Stimulated activated CD4-positive, alpha-beta T cell treated with anti-CD3 and anti-CD28 coated beads, Interleukin-15, amount 100 ng/mL, for 48 hours (primary cell): ENCODE measurements at regions not wholly inside any gene's neighbourhood (a gene's known extent, or its start where the extent isn't known, plus 50 kb on each side); places are given as distances from the start of the nearest gene placed in this dataset.

ENCODE experiments used
- DNase-seq, 2 donors: peaks; one replicate each; pipeline ENCODE4 v3.0.0-alpha.2; 2020; ENCODE audit warnings: low read depth in 2 of 2

DNA sequence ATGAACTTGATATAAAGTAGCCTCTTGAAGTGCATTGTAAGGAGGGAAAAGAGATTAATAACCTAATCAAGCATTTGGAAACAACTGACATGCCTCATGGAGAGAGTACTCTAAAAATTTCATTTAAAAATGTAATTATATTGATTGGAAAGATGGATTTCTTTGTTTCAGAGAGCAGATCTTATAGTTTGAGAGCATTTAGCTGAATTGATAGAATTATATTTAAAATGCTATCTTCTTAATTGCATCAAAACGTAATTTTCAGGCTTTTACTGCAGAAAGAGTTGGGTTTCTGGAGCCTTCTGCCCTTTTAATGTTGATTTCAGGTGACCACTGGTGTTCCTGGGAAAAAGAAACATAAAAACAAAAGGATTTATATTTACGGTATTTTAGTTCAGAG lies 130.6 kb downstream of the EDN3 start:
- DNase-seq = no peak

GRCh38 chr20:59434960-59435359 lies 134.5 kb downstream of the EDN3 start:
- DNase-seq = no peak

DNA sequence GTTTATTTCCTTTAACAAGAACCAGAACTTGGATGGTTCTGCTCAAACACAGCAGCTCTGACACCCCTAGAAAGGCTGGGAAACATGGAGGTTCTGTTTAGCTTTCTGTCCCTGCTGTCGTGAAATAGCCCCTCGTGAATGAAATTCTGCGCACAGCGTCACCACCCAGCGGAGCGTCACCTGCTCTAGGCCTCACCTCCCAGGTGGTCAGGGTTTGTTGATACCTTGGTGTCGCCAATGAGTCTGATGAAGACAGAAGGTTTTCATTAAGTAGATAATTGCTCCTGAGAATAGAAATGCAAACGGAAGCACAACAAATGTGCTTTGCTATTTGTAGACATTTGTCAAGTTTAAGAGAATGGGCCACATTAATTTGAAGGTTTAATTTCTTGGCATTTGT lies 135.1 kb downstream of the EDN3 start:
- no peak for DNase-seq

DNA sequence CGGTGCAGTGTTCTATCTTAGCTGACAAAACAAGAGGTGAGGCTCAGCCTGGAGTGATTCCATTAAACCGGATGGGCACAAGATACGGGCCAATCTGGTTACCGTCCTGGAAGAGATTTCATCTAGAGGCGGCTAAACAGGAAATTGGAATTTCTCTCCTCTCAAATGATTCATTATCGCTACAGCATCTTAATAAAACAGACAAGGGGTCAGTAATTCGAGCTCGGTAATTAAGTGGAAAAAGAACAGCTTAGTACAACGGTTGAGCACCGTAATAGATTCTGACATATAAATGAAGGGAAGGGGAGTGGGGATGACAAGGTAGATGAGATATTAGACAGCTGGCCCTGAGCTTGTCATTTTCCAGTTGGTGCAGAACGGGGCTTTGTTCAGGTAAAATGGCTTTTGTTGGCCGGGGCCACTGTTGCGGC lies 137.2 kb downstream of the EDN3 start:
- DNase-seq = no peak

DNA sequence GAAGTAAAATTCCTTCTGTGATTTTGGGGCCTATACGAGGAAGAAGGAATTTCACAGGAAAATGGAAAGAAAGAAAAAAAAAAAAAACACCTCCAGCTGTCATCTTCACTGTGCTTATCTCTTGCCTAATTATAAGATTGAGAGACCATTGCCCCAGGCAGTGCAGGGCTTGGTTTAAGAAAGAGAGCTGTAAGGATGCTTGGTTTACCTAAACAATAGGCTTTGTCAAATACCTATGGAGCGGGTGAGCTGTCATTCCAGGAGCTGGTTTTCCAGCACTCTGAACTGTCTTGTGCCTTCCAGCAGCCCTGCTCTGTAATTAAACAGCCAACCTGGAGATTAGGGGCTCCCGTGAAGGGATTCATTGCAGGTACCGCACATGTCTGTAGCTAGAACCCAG lies 137.8 kb downstream of the EDN3 start:
- DNase-seq = no peak

GRCh38 chr20:59439243-59439642 lies 138.8 kb downstream of the EDN3 start:
- no peak for DNase-seq

DNA sequence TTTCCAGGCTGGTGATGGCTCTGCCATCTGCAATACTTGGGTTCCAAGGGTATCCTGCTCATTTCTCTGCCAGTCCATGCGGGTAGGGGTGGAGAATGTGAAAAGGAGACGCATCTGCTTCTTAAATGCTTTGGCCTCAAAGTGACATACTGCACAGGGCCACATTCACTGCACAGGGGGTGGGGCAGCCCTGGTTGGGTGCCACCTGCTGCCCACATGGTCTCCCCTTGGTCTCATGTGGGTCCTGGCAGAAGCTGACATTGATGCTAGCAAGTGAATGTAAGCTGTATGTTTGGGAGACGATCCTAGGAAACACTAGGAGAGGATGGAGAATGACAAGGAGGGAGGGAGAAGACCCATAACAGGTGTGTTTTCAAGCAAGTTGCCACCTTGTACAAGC lies 140.9 kb downstream of the EDN3 start:
- no peak for DNase-seq

GRCh38 chr20:59441860-59442810 lies 141.7 kb downstream of the EDN3 start:
- no peak for DNase-seq

DNA sequence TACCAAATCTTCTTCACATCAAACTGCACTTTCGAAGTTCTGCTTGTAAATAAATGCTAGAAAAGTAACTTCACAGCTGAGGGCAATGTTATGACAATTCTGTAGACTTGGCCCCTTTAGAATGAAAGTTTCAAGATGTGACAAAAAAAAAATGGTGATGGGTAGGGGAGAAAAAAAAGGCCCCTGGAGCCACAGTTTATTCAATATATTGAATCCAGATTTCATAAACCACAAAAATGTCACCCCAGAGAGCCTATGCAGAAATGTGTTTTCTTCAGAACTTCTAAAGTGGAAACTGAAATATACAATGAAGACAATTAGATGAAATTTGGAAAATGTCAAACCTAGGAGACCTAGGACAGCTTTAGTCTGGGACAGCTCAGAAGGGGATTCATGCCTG lies 143.1 kb downstream of the EDN3 start:
- no peak for DNase-seq

- DNase-seq = no peak
Observed at GRCh38 chr20:59446376-59446775, 146.0 kb downstream of the EDN3 start.

DNA sequence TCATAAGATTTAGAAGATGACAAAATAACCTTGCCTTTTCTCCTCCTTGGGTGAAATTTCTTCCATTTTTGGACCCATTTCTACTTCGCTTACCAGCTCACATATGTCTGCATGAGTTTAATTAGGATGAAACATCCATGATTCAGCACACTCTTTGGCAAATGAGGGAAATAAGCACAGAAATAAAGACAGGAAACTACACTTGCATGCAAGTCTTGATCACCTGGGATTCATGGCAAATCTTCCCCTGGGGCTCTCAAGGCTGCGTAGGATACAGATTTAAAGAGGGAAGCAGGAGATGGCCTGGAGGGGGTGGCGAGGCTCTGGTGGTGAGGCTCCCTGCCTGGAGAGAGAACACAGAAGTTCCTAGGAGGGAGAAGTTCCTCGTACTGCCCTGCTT lies 147.8 kb downstream of the EDN3 start:
- no peak for DNase-seq

DNA sequence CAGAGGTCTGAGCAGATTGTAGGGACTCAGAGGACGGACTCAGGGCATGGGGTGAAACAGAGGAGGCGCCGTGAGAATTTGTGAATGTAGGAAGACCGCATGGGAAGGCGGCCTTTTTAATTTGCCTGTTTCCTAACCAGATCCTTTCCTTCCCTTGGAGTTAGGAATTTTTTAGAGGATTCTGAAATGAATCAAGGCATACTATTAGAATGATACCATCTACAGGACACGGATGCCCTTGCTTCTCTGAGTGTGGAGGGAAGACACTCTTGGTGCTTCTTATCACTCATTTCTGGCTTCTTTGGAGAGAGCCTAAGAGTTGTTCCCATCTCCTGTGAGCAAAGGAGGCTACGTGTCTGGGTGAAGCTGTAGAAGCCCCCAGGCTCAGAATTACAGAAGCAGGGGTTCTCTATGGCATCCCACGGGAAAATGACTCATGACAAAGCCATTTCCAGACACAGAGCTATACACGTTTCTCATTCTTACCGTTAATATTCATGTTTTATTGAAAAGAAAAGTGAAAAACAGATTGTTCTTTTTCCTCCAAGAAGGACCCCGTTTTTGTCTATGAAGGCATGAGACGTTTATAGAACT lies 148.5 kb downstream of the EDN3 start:
- no peak for DNase-seq

- DNase-seq = no peak
Observed at GRCh38 chr20:59451066-59451630, 150.7 kb downstream of the EDN3 start.

GRCh38 chr20:59451641-59452040 lies 151.2 kb downstream of the EDN3 start:
- no peak for DNase-seq

GRCh38 chr20:59452856-59453255 lies 151.5 kb upstream of the PHACTR3 start:
- no peak for DNase-seq

- DNase-seq = no peak
Observed at GRCh38 chr20:59453759-59454560, 150.4 kb upstream of the PHACTR3 start.

DNA sequence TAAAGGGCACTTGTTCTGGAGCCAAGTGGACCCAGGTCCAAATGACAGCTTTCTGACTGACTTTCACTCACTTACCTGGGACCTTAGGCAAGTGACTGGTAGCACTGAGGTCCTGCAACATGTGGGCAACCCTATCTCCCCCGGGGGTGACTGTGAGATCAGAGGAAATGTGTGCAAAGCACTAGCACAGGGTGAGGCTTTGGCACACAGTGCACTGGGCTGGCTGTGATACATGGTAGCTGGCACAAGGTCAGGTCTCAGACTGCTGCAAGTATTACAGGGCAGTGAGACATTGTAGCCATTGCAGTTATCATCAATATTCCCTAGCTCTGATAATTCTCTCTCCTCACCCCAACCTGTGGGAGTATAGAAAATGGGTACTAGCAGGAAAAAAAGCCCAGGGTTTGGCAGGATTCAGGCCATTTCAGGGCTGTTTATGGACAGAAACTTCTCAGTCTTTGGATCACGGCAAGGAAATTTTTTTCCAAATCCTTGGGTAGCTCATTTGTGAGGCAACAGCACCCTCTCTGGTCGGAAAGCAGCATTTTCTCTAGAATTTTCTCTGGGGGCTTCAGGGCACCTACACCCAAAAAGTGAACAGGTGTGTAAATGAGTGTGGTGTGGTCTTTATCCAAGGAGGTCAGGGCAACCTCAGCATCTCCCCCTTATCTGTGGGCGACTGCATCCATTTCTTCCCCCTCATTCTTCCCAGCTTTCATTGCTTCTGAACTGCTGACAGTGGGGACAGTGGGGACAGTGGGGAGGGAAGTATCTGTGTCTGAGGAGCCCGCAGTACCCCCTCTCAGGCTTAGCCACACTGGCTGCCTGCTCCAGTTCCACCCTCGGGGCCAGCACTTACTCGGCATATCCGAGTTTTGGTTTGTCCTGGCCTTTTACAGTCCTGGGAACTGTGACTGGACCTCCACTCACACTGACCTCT lies 148.7 kb upstream of the PHACTR3 start:
- DNase-seq = no peak

DNA sequence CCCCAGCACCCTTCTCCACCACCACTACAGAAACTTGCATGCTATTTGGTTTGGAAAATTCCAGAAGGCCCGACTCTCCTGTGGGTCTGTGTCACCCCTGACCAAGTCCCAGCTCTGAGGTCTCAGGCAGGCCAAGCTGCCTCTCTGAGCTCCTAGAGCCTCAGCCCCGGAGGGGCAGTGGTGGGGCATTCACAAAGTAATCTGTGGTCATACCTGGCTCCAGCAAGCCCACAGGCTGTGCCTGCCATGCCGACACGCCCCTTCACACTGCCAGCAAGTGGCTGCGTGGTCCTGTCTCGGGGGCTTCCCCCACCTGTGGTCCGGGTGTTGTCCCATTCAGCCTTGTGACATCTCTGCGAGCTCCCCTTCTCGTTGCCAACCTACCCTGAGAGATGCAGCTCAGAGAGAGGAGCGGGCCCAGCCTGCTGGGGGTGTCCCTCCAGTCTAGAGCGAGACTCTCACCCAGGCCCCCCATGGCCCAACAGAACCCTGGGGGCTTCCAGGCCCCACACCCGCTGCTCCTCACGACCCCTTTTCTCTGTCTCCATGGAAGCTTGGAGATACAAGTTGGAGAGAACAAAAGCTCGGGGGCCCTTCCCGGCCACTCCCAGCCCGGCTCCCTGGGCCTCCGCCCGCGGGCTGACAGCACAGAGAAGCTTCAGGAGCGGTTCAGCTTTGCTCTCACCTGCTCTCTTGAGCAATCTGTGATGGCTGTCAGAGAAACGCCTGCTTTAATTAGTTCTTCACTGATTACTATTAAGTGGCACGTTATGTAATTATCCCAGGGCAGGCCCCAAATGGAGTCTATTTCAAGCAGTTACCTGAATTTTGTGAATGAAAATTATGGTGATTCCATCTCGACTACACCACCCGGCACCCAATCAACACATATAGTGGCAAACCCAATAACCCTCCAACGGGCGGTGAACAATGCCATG lies 147.7 kb upstream of the PHACTR3 start:
- DNase-seq = no peak

- no peak for DNase-seq
Observed at GRCh38 chr20:59458645-59459044, 145.7 kb upstream of the PHACTR3 start.

DNA sequence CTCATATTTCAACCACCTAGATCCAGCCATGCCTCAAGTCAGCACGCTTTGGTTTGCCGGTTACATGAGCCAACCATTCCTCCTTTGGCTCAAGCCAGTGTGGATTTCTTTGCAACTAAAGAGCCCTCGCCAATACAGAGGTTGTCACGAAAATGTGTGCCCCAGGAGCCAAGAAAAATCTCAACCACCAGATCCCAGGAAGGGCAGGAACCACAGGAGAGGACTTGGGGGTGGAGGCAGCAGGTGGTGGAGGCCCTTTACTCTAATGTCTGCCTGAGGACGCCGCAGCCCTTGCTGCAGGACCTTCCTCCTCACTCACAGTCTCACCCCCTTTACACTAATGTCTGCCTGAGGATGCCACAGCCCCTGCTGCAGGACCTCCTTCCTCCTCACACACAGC lies 144.8 kb upstream of the PHACTR3 start:
- no peak for DNase-seq
